Myocyte (in vitro differentiated cells): ENCODE measurements at regions not wholly inside any gene's neighbourhood (a gene's known extent, or its start where the extent isn't known, plus 50 kb on each side); places are given as distances from the start of the nearest gene placed in this dataset.
"Not testable (repeated sequence)": the region's sequence is repeated elsewhere in the genome, so short reads cannot be mapped to it uniquely, and the experiment has no call there.

Source experiments
- DNase-seq: peaks from one replicate; pipeline ENCODE4 v3.0.0-alpha.2; 2012; ENCODE audit warnings: low read depth

- DNase-seq, result no peak
Measured at GRCh38 chr3:74978684-74979083, 364.2 kb upstream of the CNTN3 start.

DNA sequence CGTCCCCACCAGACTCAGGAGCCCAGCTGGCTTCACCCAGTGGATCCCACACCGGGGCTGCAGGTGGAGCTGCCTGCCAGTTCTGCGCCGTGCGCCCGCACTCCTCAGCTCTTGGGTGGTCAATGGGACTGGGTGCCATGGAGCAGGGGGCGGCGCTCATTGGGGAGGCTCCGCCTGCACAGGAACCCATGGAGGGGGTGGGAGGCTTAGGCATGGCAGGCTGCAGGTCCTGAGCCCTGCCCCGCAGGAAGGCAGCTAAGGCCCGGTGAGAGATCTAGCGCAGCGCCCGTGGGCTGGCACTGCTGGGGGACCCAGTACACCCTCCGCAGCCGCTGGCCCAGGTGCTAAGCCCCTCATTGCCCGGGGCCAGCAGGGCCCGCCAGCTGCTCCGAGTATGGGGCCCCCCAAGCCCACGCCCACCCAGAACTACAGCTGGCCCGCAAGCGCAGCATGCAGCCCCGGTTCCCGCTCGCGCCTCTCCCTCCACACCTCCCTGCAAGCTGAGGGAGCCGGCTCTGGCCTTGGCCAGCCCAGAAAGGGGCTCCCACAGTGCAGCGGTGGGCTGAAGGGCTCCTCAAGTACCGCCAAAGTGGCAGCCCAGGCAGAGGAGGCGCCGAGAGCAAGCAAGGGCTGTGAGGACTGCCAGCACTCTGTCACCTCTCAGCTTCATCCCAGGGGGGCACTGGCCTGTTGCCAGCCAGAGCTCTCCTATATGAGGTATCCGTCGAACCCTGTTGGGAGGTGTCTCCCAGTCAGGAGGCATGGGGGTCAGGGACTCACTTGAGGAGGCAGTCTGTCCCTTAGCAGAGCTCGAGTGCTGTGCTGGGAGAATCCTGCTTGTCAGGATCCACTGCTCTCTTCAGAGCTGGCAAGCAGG lies 370.8 kb upstream of the CNTN3 start:
- not testable (repeated sequence) for DNase-seq

GRCh38 chr3:74988095-74988494 lies 373.6 kb upstream of the CNTN3 start:
- no peak for DNase-seq

GRCh38 chr3:74992898-74993297 lies 378.4 kb upstream of the CNTN3 start:
- no peak for DNase-seq

DNA sequence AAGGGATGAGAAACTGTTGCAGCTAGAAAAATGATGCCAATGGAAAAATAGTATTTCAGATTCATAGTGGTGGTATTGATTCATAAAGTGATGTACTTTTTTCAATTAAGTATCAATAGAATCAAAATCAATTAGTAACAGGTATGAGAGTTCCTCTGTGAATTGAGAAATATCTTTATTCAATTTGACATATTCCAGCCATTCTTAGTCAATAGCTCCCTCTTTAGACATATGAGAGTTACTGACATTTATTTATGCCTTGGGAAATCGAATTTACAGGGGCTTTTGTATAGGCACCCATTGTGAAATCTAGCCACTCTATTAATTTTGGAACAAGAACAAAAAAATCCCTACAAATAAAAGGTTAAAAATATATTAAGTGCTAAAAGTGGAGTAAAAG lies 386.9 kb upstream of the CNTN3 start:
- DNase-seq, result no peak

DNA sequence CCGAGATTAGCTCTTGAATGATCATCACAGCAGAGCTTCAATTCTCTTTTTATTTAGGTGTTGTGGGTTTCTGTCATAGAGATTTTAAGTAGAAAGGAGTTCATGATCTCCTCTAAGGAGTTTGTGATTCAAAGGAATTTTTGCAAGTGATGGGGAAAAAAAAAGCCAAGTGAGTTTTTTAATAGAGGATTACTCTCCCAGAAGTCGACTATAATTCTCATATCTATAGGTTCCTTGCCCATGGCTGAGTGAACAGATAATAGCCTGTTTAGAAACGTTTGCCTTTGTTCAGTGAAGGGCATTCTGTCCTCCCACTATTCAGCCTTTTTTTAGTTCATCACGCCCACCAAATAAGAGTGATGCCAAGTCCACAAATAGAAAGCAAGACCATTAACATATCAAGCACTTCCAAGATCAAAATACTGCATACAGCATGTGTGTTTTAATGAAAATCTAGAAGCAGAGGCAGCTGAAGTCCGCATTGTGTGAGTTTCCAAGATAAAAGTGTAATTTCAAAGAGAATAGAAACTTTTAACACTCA lies 398.4 kb upstream of the CNTN3 start:
- DNase-seq, result no peak

DNA sequence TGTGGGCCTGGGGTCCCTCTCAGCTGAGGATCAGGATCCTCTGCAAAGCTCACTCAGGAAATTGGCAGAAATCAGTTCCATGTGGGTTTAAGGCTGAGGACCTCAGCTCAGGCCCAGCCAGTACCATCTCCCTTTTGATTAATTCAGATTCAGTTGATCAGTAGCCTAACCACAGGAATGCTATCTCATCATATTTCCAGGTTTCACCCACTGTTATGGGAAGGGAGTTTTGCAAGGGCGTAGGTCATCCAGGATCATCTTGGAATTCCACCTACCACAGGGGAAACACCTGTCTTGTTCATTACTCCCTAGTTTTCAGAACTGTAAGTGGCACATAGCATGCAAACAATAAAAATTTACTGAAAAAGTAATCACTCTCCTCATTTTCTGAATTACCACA lies 399.5 kb upstream of the CNTN3 start:
- DNase-seq, result no peak

- DNase-seq, result no peak
Measured at GRCh38 chr3:75015280-75015679, 400.8 kb upstream of the CNTN3 start.

DNA sequence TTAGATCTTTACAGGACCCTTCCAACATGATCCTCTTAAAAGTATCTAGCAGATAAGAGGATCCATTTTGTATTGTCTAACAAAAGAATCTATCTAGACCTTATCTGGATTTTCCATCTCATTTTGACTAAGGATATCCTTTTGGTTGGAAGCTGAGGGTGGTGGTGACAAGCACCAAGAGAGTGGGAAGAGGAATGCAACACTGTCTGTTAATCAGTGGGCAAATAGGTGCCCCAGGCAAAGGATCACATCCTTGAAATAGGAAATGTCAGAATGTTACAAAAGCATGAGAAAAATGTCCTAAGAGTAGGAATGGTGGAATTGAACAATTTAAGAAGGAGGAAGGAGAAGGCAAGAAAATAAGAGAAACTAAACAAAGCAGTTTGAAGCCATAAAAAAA lies 420.7 kb upstream of the CNTN3 start:
- no peak for DNase-seq

DNA sequence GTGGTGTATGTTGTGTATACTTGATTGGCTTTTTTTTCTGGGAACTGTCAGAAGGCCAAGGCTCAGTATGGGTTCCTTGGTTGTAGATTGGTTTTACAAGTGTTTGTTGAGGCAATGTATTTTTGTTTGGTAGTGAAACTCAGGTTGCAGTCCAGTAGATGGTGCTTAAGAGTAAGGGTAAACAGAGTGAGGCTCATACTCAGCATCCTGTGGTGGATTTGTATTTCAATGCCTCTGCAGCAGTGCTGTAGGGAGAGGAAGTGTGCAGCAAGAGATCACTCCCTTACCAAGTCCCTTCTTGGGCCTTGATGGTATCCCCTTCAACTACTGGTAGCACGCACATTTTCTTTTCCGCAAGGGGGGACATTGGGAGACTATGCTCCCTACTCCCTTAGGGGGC lies 428.5 kb upstream of the CNTN3 start:
- no peak for DNase-seq

DNA sequence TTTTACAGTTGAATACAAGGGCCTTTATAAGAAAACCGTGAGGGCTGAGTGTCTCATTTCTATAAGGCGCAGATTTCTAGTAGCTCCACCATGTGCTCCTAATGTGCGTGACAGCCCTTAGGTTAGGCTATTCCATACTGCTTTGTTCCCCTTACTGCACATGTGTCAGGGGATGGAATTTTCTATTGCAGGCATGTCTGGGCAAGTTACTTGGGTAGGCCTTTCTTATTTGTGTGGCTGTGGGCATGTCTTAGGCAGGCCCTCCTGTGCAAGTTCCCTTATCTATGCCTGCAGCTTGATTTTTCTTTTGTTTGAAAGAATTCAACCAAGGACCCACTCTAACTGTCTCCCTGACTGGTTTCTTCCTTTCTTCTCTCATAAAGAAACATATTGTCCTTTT lies 434.2 kb upstream of the CNTN3 start:
- DNase-seq, result peak; percentile 0

GRCh38 chr3:75049533-75049932 lies 435.1 kb upstream of the CNTN3 start:
- peak; percentile 0 for DNase-seq

DNA sequence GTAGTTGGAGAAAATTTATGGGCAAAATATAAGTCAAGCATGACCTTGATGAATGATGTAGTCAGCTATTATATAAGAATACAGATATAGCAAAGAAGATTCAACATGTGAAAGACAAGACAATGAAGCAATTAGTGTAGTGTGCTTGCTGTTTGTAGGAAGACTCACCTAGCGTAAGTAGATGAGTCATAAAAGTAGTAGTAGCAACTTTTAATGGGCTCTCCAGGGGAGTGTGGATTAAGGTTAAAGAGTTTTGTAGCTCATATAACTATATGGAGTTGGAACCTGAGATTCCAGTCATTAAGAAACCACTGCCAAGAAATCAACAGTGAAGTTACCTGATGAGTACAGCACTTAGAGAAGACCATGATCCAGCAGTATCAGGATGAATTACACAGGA lies 444.7 kb upstream of the CNTN3 start:
- DNase-seq, result no peak

DNA sequence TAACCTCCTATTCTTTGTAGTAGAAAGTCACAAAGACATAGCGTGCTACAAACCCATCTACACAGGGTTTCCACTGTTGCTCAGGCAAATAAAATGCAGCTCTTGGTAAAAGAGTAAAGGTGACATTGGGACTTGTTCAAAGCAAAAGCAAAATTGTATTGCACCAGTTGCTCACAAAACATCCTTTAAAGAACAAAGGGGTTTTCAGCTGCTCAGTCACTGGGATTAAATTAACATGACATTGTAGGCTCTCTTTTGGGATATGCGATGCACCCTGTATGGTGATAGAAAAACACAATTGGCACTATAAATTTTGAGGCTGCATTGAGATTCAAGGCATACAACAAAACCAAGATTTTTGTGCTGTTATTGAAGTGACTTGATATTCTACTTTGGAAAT lies 447.3 kb upstream of the CNTN3 start:
- DNase-seq, result no peak

DNA sequence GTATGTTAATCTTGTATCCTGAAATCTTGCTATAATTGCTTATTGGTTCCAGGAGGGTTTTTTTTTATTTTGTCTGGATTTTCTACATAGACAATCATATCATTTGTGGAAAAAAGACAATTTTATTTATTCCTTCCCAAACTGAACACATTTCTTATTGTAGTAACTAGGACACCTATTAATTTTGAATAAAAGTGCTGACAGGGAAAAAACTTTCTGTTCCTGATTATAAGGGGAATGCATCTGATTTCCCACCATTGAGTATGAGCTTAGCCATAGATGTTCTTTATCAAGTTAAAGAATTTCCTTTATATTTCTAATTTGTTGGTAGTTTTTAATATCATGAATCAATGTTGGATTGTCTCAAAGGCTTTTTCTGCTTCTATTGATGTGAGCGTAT lies 460.7 kb upstream of the CNTN3 start:
- no peak for DNase-seq

DNA sequence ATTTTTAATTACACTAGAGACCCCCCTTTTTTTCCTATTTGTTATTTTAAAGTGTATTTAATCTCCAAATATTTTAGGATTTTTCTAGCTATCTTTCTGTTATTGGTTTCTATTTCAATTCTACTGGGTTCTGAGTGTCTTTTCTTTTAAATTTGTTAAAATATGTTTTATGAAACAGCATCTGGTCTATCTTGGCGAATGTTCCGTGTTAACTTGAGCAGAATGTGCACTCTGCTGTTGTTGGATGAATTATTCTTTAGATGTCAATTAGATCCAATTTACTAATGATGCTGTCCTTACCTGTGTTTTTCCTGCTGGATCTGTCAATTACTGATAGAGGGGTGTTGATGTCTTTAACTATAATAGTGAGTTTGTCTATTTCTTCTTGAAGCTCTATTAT lies 462.0 kb upstream of the CNTN3 start:
- no peak for DNase-seq

DNA sequence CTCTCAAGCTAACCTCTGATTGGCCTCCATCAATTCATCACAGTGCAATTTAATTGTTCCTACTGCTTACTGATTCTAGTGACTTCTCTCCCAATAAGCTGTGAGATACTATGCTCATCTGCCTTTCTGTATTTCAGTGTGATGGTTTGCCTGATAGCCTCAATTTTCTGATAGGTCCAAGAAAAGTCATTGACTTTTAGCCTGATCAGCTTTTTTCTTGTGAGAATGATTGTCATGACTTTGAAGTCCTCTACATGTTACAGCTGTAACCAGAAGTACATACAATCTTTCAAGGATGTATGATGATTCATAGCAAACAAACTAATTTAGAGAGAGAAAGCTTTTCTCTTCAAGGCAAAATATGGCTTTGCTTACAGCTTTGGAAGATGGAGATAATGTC lies 463.8 kb upstream of the CNTN3 start:
- no peak for DNase-seq

- no peak for DNase-seq
Measured at GRCh38 chr3:75082845-75083244, 468.4 kb upstream of the CNTN3 start.

- no peak for DNase-seq
Measured at GRCh38 chr3:75089841-75090240, 475.4 kb upstream of the CNTN3 start.

DNA sequence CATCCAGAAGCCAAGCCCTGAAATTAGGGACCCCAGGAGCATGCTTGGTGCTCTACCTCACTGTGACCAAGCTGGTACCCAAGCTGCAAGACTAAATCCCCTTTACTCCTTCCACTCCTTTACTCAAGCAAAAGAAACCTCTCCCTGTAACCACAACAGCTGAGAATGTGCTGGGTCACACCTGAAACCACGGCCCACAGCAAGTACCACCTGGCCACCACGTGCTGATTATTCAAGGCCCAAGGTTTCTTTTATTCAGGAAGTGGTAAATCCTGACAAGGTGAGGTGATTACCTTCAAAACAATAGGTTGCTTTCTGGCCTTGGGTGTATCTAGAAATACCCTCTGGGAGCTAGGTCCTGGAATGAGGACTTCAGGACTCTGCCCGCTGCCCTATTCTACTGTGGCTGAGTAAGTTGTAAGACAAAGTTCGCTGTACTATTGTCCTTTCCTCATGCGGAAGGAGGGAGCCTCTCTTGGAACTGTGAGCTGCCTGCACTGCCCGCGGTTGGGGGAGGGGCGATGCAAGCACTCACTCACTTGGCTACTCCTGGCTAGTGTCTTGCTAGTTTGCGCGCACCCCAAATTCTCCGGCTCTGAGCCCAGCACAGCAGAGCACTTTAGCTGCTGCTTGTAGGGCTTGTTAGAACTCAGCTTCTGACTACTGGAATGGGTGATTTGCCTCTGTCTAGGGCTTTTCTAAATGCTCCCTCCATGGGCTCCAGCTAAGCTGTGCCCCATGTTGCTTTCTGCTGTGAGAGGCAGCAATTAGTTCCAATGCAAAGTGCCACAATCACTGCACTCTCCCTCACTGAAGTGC lies 487.1 kb upstream of the CNTN3 start:
- no peak for DNase-seq

DNA sequence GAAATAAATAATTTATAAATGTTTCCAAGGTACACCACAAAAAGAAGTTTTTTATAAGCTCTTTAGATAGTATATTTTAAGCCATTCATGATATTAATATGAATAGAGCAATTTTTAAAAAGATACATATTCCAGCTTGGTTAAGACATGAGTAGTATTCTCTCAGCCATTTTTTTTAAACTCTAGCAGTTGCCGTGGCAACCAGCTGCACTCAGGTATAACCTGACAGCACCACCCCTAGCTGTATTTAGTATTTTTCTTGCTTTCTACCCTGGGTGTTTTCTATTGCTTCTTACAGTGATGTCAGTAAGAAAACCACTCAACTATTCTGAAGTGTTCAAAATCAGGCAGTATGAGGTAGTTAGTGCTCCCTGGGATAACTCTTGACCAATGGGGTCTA lies 496.3 kb upstream of the CNTN3 start:
- DNase-seq, result no peak

DNA sequence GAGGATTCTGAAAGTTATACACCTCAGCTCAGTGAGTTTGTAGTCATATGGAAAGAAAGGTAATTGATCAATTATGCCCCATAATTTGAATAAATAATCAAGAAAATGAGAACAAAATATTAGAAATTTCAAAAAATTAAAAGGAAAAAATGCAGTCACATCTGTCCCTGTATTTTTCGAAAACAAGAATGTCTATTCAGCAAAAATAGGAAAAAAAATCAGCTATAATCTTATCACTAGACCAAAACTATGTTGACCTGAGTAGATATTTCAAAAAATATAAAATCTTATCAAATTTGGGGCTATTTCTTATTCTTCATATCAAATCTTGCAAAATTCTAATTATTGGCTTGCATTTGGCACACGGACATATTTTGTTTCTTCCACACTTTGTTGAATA lies 501.2 kb upstream of the CNTN3 start:
- no peak for DNase-seq
